ENCODE measurements at regions not wholly inside any gene's neighbourhood (a gene's known extent, or its start where the extent isn't known, plus 50 kb on each side); places are given as distances from the start of the nearest gene placed in this dataset.
"Not testable (repeated sequence)": the region's sequence is repeated elsewhere in the genome, so short reads cannot be mapped to it uniquely, and the experiment has no call there.

DNA sequence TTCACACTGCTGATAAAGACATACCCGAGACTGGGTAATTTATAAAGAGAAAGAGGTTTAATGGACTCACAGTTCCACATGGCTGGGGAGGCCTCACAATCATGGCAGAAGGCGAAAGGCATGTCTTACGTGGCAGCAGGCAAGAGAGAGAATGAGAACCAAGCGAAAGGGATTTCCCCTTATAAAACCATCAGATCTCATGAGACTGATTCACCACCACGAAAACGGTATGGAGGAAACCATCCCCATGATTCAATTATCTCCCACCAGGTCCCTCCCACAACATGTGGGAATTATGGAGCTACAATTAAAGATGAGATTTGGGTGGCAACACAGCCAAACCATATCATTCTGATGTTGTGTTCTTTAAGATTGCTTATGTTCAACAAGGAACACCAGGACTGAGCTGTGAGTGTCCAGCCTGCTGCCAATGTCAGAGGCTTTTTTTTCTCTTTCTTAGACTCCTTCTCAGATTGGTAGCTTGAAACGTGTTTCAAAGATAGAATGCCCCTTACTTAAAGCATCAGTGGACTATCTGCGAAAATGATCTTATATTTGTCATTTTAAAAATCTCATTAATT is 124.1 kb upstream of the TWIST2 start:
- TF ChIP-seq, protein P1, sequence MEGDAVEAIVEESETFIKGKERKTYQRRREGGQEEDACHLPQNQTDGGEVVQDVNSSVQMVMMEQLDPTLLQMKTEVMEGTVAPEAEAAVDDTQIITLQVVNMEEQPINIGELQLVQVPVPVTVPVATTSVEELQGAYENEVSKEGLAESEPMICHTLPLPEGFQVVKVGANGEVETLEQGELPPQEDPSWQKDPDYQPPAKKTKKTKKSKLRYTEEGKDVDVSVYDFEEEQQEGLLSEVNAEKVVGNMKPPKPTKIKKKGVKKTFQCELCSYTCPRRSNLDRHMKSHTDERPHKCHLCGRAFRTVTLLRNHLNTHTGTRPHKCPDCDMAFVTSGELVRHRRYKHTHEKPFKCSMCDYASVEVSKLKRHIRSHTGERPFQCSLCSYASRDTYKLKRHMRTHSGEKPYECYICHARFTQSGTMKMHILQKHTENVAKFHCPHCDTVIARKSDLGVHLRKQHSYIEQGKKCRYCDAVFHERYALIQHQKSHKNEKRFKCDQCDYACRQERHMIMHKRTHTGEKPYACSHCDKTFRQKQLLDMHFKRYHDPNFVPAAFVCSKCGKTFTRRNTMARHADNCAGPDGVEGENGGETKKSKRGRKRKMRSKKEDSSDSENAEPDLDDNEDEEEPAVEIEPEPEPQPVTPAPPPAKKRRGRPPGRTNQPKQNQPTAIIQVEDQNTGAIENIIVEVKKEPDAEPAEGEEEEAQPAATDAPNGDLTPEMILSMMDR (IDR thresholded peaks at IDR 0.05): not testable (repeated sequence)
- TF ChIP-seq, protein P2, sequence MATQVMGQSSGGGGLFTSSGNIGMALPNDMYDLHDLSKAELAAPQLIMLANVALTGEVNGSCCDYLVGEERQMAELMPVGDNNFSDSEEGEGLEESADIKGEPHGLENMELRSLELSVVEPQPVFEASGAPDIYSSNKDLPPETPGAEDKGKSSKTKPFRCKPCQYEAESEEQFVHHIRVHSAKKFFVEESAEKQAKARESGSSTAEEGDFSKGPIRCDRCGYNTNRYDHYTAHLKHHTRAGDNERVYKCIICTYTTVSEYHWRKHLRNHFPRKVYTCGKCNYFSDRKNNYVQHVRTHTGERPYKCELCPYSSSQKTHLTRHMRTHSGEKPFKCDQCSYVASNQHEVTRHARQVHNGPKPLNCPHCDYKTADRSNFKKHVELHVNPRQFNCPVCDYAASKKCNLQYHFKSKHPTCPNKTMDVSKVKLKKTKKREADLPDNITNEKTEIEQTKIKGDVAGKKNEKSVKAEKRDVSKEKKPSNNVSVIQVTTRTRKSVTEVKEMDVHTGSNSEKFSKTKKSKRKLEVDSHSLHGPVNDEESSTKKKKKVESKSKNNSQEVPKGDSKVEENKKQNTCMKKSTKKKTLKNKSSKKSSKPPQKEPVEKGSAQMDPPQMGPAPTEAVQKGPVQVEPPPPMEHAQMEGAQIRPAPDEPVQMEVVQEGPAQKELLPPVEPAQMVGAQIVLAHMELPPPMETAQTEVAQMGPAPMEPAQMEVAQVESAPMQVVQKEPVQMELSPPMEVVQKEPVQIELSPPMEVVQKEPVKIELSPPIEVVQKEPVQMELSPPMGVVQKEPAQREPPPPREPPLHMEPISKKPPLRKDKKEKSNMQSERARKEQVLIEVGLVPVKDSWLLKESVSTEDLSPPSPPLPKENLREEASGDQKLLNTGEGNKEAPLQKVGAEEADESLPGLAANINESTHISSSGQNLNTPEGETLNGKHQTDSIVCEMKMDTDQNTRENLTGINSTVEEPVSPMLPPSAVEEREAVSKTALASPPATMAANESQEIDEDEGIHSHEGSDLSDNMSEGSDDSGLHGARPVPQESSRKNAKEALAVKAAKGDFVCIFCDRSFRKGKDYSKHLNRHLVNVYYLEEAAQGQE (IDR thresholded peaks at IDR 0.05; ENCODE audit: insufficient read depth in 1 of 2, low read depth in 2 of 2, low read length in 1 of 2): not testable (repeated sequence)
- TF ChIP-seq POLR2AphosphoS5, TCF7L2 (IDR thresholded peaks at IDR 0.05; ENCODE audit: low read depth, low read length): not testable (repeated sequence)
